Sigmoid colon (tissue), 6 donors: ENCODE measurements at regions not wholly inside any gene's neighbourhood (a gene's known extent, or its start where the extent isn't known, plus 50 kb on each side); places are given as distances from the start of the nearest gene placed in this dataset.

Experiments
- DNase-seq: peaks from one replicate; pipeline ENCODE4 v3.0.0-alpha.2; 2019
- H3K27ac ChIP-seq, 4 donors: fragments of 200-600 bp; sonication (generic); one replicate each; pipeline ENCODE4 v1.5.1; 2016 to 2019; ENCODE audit warnings: mild to moderate bottlenecking in 1 of 4
- H3K27me3 ChIP-seq, 3 donors: fragments of 200-600 bp; sonication (generic); one replicate each; pipeline ENCODE4 v1.5.1; 2019; ENCODE audit warnings: mild to moderate bottlenecking in 1 of 3
- H3K36me3 ChIP-seq, 4 donors: fragments of 200-600 bp; sonication (generic); one replicate each; pipeline ENCODE4 v1.5.1; 2016 to 2019
- H3K4me1 ChIP-seq, 4 donors: fragments of 200-600 bp; sonication (generic); one replicate each; pipeline ENCODE4 v1.5.1; 2017 to 2019
- H3K4me3 ChIP-seq, 4 donors: fragments of 200-600 bp; sonication (generic); one replicate each; pipeline ENCODE4 v1.5.1; 2017 to 2019; ENCODE audit warnings: mild to moderate bottlenecking in 2 of 4, moderate library complexity in 1 of 4
- H3K9me3 ChIP-seq, 4 donors: fragments of 200-600 bp in 3 of 4; sonication (generic) in 3 of 4; one replicate each; pipeline versions ENCODE4 v1.5.1 to v1.6.1; 2013 to 2019
- CTCF ChIP-seq, 4 experiments: fragments of 450-650 bp in 3 of 4; fragments of 200-600 bp in 1 of 4; IDR thresholded peaks; one replicate each; pipeline ENCODE4 v1.5.1; 2016 to 2019; ENCODE audit warnings: antibody characterized with exemption in 4 of 4, mild to moderate bottlenecking in 3 of 4, moderate library complexity in 2 of 4
- EP300 ChIP-seq, 4 donors: sonication (generic); formaldehyde crosslinking; IDR thresholded peaks; one replicate each; pipeline ENCODE4 v1.6.1; 2017; ENCODE audit warnings: antibody characterized with exemption in 4 of 4
- POLR2A ChIP-seq, 2 donors: fragments of 450-650 bp; IDR thresholded peaks; one replicate each; pipeline ENCODE4 v1.6.1; 2016; ENCODE audit warnings: antibody characterized with exemption in 2 of 2, mild to moderate bottlenecking in 2 of 2, moderate library complexity in 2 of 2
- POLR2AphosphoS5 ChIP-seq, 4 donors: sonication (generic); formaldehyde crosslinking; IDR thresholded peaks; one replicate each; pipeline ENCODE4 v1.6.1; 2017; ENCODE audit warnings: antibody characterized with exemption in 4 of 4
- WGBS, 2 donors: extraction: QIAGEN DNeasy Blood & Tissue Kit; methylation state at CpG; one replicate each; pipeline ENCODE4 v1.1.7; 2013; 5-methylcytosine and 5-hydroxymethylcytosine counted together
- intact Hi-C: fragments of 100-400 bp; cut with DNase I; formaldehyde crosslinking; loops from one replicate; pipeline ENCODE4 v1.15.1; 2023
- donor health status: healthy with polysubstance abuse.
- donor health status: healthy.

DNA sequence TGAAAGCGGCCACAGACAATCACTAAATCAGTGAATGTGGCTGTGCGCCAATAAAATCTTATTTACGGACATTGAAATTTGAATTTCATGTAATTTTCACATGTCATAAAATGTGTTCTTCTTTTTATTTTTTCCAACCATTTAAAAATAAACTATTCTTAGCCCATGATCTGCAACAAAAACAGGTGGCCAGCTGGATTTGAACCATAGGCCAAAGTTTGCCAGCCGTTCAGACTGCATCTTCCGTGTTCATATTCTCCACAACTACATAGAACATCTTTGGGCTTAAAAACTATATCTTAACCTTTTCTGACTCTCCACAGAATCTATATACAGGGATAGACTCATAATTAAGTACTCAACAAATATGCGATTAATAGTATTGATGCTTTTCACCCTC, 81.2 kb upstream of the RALGPS2 start:
- Histone ChIP-seq H3K27me3 (no peaks in the 10 kb centered on the region), H3K4me3 (no peak overlapping the region), H3K27ac (no peak overlapping the region), H3K4me1 (no peaks in the 10 kb centered on the region), H3K36me3 (no peaks in the 10 kb centered on the region), H3K9me3 (no peaks in the 10 kb centered on the region)
- TF ChIP-seq CTCF (IDR thresholded peaks at IDR 0.05) (no peak), POLR2A (IDR thresholded peaks at IDR 0.05) (no peak), POLR2AphosphoS5 (IDR thresholded peaks at IDR 0.05) (no peak), EP300 (IDR thresholded peaks at IDR 0.05) (no peak)
- 89 to 96% methylated on average over 6 of the region's 6 CpGs for WGBS, 2 donors
- intact Hi-C loops, result no loop called here
- DNase-seq, result no peak

GRCh38 chr1:178644308-178645120, 80.5 kb upstream of the RALGPS2 start:
- no peak for DNase-seq
- intact Hi-C loops, result no loop called here

DNA sequence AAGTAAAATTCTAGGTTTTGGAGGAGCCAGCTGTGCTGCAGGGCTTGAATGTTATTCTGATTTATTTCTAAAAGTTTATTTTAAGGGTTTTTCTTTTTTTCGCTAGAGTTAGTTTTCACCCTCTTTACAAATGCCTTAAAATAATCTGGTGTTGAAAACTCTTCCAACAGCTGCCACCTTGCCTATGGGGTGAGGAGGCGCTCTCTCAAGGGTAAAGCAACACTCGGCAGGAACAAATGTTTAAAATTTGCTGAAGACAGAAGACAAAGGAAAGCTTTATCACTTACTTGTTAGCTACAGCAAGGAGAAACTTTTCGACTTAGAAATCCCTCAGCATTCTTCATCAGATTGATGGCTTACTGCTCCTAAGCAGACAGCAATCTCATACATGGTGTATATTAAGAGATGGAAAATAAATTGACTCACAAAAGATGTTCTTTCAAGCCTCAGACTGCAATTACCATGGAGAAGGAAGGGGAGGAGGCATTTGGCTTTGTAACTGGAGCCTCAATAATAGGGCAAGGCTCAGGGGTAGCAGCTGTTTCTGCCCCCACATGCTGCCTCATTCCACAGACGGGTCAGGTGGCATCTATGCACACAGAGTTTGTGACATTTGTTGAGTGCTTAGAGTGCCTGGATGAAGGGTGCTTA, 79.8 kb upstream of the RALGPS2 start:
- Histone ChIP-seq H3K4me3 (no peak overlapping the region), H3K9me3 (no peaks in the 10 kb centered on the region), H3K36me3 (no peaks in the 10 kb centered on the region), H3K4me1 (no peaks in the 10 kb centered on the region), H3K27me3 (no peaks in the 10 kb centered on the region), H3K27ac (no peak overlapping the region)
- DNase-seq, result no peak
- no peak for TF ChIP-seq POLR2AphosphoS5 (IDR thresholded peaks at IDR 0.05)
- WGBS, 2 donors, result 79 to 84% methylated on average over 5 of the region's 5 CpGs
- intact Hi-C loops, result no loop called here

More at GRCh38 chr1:178644308-178645120, 80.5 kb upstream of the RALGPS2 start:
- no peak overlapping the region for H3K27ac ChIP-seq
- H3K4me1 ChIP-seq, result no peaks in the 10 kb centered on the region
- no peaks in the 10 kb centered on the region for H3K27me3 ChIP-seq
- no peak overlapping the region for H3K4me3 ChIP-seq
- no peak for TF ChIP-seq EP300 (IDR thresholded peaks at IDR 0.05)
- no peak for TF ChIP-seq POLR2AphosphoS5 (IDR thresholded peaks at IDR 0.05)
- TF ChIP-seq POLR2A (IDR thresholded peaks at IDR 0.05), result no peak
- TF ChIP-seq CTCF (IDR thresholded peaks at IDR 0.05), result no peak
- 28 to 32% methylated on average over 4 of the region's 4 CpGs for WGBS, 2 donors
- H3K9me3 ChIP-seq, result no peaks in the 10 kb centered on the region
- no peaks in the 10 kb centered on the region for H3K36me3 ChIP-seq

DNA sequence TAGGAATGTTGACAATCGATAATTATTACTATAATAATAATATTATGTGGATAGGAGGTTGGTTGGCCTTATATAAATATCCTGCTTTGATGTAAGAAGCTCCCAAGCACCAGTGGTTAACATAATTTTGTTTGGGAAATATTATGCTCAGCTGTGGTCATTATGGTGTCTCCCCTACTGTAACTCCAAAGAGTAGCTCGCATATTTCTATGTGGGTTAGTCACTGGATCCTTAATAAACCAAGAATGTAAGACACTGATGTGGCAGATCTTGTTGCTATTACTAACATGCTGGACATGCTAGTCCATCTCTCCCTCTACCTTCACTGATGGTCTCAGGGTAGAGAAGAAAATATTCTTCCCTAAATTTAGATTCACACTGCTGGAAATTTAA, 79.2 kb upstream of the RALGPS2 start:
- Histone ChIP-seq H3K4me3 (no peak overlapping the region), H3K4me1 (no peaks in the 10 kb centered on the region), H3K36me3 (no peaks in the 10 kb centered on the region), H3K27me3 (no peaks in the 10 kb centered on the region), H3K9me3 (no peaks in the 10 kb centered on the region), H3K27ac (no peak overlapping the region)
- WGBS, 2 donors, result 82 to 87% methylated on average over 2 of the region's 2 CpGs
- intact Hi-C loops, result no loop called here
- no peak for DNase-seq
- TF ChIP-seq POLR2AphosphoS5 (IDR thresholded peaks at IDR 0.05), result no peak
- no peak for TF ChIP-seq EP300 (IDR thresholded peaks at IDR 0.05)
- TF ChIP-seq CTCF (IDR thresholded peaks at IDR 0.05), result no peak
- TF ChIP-seq POLR2A (IDR thresholded peaks at IDR 0.05), result no peak

DNA sequence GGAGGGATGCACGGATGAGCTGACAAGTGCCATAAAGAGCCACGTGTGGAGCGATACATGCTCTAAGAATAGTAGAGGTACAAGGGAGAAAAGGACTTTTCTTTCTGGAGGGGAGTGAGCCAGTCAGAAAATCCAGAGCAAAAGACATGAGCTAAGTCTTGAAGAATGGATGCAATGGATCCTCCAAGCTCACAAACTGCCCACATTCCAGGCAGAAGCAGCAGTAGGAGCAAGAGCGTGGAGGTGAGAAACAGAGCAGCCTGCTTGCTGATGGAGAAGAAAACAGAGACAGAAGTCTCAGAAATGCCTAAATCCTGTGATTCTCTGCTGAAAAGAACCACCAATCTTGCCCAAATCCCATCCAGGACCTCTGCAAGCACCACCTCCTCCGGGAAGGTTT, 78.2 kb upstream of the RALGPS2 start:
- Histone ChIP-seq H3K4me3 (no peak overlapping the region), H3K27ac (no peak overlapping the region), H3K9me3 (no peaks in the 10 kb centered on the region), H3K4me1 (no peaks in the 10 kb centered on the region), H3K36me3 (no peaks in the 10 kb centered on the region), H3K27me3 (no peaks in the 10 kb centered on the region)
- intact Hi-C loops, result no loop called here
- TF ChIP-seq POLR2AphosphoS5 (IDR thresholded peaks at IDR 0.05), result no peak
- no peak for TF ChIP-seq EP300 (IDR thresholded peaks at IDR 0.05)
- TF ChIP-seq POLR2A (IDR thresholded peaks at IDR 0.05), result no peak
- no peak for TF ChIP-seq CTCF (IDR thresholded peaks at IDR 0.05)
- WGBS, 2 donors, result 85 to 91% methylated on average over 5 of the region's 5 CpGs
- no peak for DNase-seq
